HT1080 (cell line): ENCODE measurements at regions not wholly inside any gene's neighbourhood (a gene's known extent, or its start where the extent isn't known, plus 50 kb on each side); places are given as distances from the start of the nearest gene placed in this dataset.

Experiments used
- DNase-seq: peaks from one replicate; pipeline ENCODE4 v3.0.0-alpha.2; 2015; ENCODE audit warnings: low read depth

DNA sequence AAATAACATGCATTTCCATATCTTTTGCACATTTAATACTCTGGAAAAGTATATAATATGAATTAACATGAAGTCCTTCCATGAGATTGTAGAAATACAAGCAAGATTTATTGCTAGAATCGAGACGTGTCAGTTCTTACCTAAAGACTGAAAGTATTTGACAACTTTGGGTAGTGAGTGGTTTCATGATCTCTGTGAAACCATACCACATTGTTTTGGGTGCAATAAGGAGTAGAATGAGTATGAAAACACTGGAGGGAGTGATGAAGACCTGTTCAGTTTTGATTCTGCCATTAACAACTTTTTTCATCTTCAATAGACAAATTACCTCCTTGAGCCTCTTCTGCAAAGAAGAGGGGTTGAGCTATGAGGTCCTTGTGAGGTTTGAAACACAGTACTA is 133.7 kb downstream of the NUDT12 start:
- DNase-seq: no peak

DNA sequence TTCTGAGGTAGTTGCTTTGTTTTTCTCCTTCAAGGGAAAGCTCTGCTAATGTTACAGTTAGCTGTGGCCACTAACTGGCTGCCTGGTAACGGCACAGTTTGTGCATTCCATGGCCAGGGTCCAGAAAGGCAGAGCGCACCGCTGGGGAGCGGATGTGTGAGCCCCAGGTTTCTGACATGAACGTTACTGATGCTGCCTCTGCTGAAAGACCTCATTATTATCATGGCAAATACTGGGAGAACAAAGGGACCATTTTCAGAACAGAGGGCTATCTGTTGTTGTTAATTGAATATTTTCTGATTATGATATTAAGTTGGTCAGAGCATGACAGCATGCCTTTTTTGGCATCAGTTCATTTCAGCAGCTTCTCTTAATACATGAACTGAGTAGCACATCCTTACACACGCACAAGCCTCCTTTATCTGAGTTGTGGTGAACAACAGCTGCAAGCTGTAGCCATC is 134.1 kb downstream of the NUDT12 start:
- DNase-seq: no peak

DNA sequence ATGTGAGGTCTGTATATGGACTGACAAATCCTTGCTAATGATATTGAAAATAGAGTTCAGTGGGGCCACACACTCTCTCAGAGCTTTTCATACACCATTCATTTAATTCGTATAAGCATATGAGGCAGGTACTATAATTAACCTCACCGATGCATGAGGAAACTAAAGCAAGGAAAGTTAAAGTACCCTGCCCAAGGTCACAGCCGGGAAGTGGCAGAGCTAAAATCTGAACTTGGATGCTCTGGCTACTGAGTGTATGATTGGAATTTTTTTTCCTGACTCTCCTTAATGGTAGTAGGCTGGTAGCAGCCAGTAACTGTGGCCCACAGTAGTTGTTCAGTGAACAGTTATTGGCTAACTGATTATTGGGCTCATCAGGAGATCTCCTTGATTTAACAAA is 135.3 kb downstream of the NUDT12 start:
- no peak for DNase-seq

GRCh38 chr5:103425686-103426454 is 136.7 kb downstream of the NUDT12 start:
- no peak for DNase-seq

GRCh38 chr5:103424453-103425205 is 138.0 kb downstream of the NUDT12 start:
- peak; percentile 77 for DNase-seq

- no peak for DNase-seq
These were observed 138.6 kb downstream of the NUDT12 start for GRCh38 chr5:103424026-103424425.

DNA sequence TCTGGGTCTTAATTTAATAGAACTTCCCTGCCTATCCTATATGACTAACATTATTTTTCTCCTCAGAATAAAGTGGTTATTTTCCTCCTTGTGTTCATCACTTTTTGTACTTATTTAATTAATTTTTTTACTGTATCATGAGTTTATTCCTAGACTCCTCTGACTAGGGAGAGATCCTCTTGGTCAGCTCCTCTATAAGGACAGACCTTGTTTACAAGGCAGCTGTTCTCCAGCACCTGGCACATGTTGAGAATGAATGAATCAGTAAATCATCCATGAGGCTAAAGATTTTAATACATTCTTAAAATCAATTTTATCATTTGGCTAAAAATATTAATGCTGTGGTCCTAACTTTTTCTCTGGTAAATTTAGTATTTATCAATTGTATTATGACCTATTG is 139.8 kb downstream of the NUDT12 start:
- no peak for DNase-seq

- DNase-seq: no peak
These were observed 148.0 kb downstream of the NUDT12 start for GRCh38 chr5:103414604-103415003.

GRCh38 chr5:103411711-103412110 is 150.9 kb downstream of the NUDT12 start:
- DNase-seq: no peak

DNA sequence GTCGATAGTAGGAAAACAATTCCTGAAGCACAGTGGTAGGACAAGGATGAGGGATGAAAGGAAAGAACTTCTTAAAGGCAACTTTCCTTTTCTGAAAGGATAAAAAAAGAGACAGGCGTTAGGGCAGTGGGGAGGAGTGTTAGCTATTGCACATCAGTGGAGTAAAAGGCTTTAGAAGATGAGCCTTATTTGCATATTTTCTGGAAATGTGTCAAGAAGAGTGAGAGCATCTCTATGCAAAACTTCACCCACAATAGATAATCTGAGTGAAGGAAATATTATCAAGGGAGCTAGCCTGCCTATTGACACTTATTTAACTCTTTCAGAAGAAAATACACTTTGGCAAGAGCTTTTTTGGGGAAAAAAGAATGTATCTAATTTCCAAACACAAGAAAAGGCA is 151.6 kb downstream of the MACIR start:
- no peak for DNase-seq

- no peak for DNase-seq
These were observed 150.6 kb downstream of the MACIR start for GRCh38 chr5:103409013-103409670.

DNA sequence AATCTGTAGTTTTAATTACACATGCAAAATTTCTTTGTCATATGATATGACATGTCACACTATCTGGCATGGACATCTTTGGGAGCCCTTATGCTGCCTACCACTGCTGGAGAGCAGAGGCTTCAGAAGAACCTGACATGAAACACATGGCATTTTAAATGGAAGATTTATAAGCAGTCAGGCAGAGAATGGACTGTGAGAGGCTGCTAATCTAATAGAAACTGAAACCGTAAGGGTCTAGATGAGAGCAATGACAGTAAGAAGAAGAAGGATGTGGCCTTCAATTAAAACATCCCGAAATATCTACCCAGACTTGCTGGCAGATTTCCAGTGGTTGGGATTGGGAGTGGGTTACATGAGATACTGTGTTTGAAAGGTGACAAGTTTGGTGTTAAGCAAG is 149.8 kb downstream of the MACIR start:
- no peak for DNase-seq

- peak; percentile 39 for DNase-seq
These were observed 148.8 kb downstream of the MACIR start for GRCh38 chr5:103407402-103407801.

DNA sequence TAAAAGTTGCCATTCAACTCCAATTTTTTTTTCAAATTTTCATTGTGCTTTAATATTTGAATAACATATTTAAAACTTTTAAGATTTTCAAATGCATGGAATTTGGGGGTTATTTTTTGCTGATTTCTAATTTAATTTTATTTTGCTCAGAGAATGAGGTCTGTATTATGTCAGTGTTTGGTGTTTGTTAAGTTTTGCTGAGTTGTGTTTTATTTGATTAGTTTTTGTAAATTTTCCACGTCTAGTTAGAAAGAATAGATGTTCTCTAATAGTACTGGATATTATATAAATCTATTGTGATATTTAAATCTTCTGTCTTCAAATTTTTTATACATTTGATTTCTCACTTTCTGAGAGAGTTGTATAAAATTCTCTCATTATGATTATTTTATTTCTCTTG is 145.9 kb downstream of the MACIR start:
- no peak for DNase-seq

- DNase-seq: no peak
These were observed 144.3 kb downstream of the MACIR start for GRCh38 chr5:103402851-103403250.

DNA sequence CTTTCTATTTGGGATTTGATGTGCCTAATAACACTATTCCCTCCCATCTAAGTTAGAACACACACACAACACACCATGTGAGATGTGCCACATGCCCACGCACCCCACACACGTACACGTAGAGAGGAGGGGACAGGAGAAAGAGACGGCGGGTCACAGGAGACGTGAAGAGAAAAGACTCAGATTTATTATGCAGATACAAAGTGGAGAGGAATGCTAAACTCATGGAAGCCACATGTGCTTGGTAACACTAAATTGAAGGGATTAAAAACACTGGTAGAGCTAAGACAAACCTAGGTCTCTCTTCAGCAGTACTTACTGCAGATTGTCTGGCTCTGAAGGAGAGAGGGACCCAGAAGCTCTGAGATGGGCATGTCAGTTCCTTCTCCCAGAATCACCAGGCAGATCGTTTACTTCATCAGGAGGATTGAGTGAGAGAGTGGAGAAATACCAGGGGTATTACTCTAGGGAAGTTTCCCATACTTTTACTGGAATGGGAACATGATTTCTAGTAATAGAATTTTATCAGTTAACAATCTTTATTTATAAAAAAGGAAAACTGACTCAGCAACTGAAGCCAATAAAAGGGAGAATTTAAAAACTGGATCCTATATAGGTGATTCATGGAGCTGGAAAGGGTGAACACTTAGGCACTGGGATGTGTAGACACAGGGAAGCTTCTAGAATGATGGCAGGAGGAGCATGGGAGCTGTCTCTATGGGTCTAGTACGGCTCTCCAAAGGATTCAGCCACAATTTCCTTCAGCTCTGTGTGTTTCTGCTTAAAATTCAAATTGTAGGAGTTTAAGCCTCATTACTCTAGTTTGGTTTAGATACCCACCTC is 139.4 kb downstream of the MACIR start:
- no peak for DNase-seq

DNA sequence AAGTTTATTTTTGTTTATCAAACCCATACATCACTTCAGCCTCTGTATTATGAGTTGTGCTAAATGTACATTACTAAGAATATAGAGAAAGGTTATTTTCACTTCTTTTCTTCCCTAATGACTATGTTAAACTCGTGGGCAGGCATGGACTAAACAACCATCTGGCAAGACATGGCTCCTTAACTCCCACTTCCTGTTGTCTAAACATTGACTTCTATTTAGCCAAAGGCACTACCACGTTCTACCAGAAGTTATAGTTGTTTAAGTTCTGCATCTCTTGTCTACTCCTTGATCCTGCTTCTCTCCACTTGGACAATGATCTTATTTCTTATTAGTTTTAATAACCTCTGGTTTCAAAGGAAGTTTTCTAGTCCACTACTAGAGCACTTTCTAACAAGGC is 136.1 kb downstream of the MACIR start:
- DNase-seq: no peak

DNA sequence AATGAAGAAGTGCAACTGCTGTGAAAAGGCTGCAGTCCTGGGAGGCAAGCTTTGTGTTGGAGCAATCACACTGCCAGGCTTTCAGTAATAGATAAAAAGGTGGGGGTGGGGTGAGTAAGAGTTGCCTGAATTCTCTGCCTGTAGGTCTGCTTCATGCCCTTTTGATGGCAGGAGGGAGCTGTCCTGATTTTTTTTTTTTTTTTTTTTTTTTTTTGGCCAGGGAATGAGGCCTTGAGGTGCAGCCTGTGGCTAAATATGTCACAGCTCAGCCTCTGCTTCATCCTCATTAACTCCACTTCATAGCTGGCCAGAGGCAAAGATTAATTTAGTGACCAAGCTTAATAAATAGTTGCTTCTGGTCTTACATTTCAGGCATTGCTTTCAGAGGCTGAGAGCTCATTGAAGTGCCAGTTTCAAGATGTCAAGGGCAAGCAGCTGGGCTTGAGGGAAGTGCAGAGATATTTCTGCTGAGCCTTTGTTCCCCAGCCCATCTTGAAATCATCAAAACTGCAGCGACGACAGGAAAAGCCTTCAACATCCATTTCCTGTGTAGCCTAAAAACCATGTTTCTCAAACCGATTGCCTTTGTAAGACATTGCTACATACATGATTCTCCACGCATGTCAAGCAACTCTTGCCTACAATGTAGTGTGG is 134.7 kb downstream of the MACIR start:
- peak; percentile 44 for DNase-seq

- no peak for DNase-seq
These were observed 133.1 kb downstream of the MACIR start for GRCh38 chr5:103391659-103392058.

DNA sequence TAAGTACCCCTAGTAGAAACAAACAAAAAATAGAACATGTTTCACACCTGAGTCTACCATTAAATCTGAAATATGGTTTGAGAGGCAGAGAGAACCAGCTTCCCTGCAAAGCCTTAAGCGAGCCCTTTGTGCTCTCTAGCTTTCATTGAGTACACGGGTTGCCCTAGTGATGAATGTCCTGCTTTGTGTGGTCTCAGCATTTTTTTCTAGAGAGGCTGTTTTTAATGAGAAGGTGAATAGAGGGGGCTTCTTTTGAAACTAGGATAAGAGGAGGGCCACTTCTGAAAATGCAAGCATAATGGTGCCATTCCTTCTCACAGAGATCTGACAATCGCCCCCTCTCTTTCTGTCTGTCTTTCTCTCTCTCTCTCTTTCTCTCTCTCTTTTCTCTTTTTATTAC is 131.3 kb downstream of the MACIR start:
- DNase-seq: no peak

GRCh38 chr5:103389357-103389756 is 130.8 kb downstream of the MACIR start:
- DNase-seq: no peak
